PFSK-1 (cell line): ENCODE measurements at regions not wholly inside any gene's neighbourhood (a gene's known extent, or its start where the extent isn't known, plus 50 kb on each side); places are given as distances from the start of the nearest gene placed in this dataset.

ENCODE experiments used
- FOXP2 ChIP-seq: optimal IDR thresholded peaks from 2 replicates; pipeline ENCODE3; 2011; ENCODE audit warnings: borderline replicate concordance, control low read depth, inconsistent platforms; ENCODE audit not compliant: insufficient read depth; ENCODE audit errors: extremely low read length, extremely low read depth
- POLR2AphosphoS5 ChIP-seq: IDR thresholded peaks from 2 replicates; pipeline ENCODE4 v1.6.1; 2012; ENCODE audit warnings: low read depth, mild to moderate bottlenecking, control low read depth, low read length, moderate library complexity
- SIN3A ChIP-seq: IDR thresholded peaks from 2 replicates; pipeline ENCODE4 v1.6.1; 2012; ENCODE audit warnings: mild to moderate bottlenecking, low read length, moderate library complexity, borderline replicate concordance; ENCODE audit not compliant: insufficient read depth
- TAF1 ChIP-seq: IDR thresholded peaks from 2 replicates; pipeline ENCODE4 v1.6.1; 2012; ENCODE audit warnings: low read length, control low read depth, borderline replicate concordance; ENCODE audit not compliant: insufficient read depth
- TF ChIP-seq, protein P1 (sequence below), 2 experiments: IDR thresholded peaks; 2 replicates each; pipeline versions ENCODE4 v1.6.1 to v1.8.0; 2011 to 2012; ENCODE audit warnings: low read depth in 2 of 2, low read length in 2 of 2, control low read depth in 1 of 2, inconsistent platforms in 1 of 2, mild to moderate bottlenecking in 1 of 2, moderate library complexity in 1 of 2; ENCODE audit not compliant: insufficient read depth in 1 of 2

- TF ChIP-seq, protein P1, sequence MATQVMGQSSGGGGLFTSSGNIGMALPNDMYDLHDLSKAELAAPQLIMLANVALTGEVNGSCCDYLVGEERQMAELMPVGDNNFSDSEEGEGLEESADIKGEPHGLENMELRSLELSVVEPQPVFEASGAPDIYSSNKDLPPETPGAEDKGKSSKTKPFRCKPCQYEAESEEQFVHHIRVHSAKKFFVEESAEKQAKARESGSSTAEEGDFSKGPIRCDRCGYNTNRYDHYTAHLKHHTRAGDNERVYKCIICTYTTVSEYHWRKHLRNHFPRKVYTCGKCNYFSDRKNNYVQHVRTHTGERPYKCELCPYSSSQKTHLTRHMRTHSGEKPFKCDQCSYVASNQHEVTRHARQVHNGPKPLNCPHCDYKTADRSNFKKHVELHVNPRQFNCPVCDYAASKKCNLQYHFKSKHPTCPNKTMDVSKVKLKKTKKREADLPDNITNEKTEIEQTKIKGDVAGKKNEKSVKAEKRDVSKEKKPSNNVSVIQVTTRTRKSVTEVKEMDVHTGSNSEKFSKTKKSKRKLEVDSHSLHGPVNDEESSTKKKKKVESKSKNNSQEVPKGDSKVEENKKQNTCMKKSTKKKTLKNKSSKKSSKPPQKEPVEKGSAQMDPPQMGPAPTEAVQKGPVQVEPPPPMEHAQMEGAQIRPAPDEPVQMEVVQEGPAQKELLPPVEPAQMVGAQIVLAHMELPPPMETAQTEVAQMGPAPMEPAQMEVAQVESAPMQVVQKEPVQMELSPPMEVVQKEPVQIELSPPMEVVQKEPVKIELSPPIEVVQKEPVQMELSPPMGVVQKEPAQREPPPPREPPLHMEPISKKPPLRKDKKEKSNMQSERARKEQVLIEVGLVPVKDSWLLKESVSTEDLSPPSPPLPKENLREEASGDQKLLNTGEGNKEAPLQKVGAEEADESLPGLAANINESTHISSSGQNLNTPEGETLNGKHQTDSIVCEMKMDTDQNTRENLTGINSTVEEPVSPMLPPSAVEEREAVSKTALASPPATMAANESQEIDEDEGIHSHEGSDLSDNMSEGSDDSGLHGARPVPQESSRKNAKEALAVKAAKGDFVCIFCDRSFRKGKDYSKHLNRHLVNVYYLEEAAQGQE (IDR thresholded peaks at IDR 0.05; ENCODE audit: insufficient read depth in 1 of 2, low read depth in 2 of 2, low read length in 2 of 2): no peak
- TF ChIP-seq POLR2AphosphoS5 (no peak), SIN3A (no peak), TAF1 (no peak), FOXP2 (no peak)
These were observed 366.0 kb upstream of the SHH start for GRCh38 chr7:156178214-156178613.
